SW 1271 (cell line): ENCODE measurements at regions not wholly inside any gene's neighbourhood (a gene's known extent, or its start where the extent isn't known, plus 50 kb on each side); places are given as distances from the start of the nearest gene placed in this dataset.

Source experiments
- DNase-seq, 2 experiments: peaks; one replicate each; lab custom pipeline; 2025; lab: John Stamatoyannopoulos, UW

- no peak for DNase-seq
Observed at GRCh38 chr9:118306801-118307200, 602.6 kb downstream of the TLR4 start.

GRCh38 chr9:118313965-118314364 lies 609.8 kb downstream of the TLR4 start:
- no peak for DNase-seq

- DNase-seq, result no peak
Observed at GRCh38 chr9:118316831-118317343, 612.7 kb downstream of the TLR4 start.

GRCh38 chr9:118318770-118319431 lies 614.7 kb downstream of the TLR4 start:
- DNase-seq, result no peak

- DNase-seq, result no peak
Observed at GRCh38 chr9:118321788-118322187, 617.6 kb downstream of the TLR4 start.

- DNase-seq, result no peak
Observed at GRCh38 chr9:118324706-118325105, 620.5 kb downstream of the TLR4 start.

GRCh38 chr9:118325757-118326156 lies 621.6 kb downstream of the TLR4 start:
- DNase-seq, result no peak

- DNase-seq, result no peak
Observed at GRCh38 chr9:118326326-118326725, 622.1 kb downstream of the TLR4 start.

- no peak for DNase-seq
Observed at GRCh38 chr9:118330191-118330986, 626.2 kb downstream of the TLR4 start.

- DNase-seq, result no peak
Observed at GRCh38 chr9:118331622-118332045, 627.4 kb downstream of the TLR4 start.

GRCh38 chr9:118336250-118336942 lies 632.2 kb downstream of the TLR4 start:
- no peak for DNase-seq

- no peak for DNase-seq
Observed at GRCh38 chr9:118336943-118337330, 632.7 kb downstream of the TLR4 start.

GRCh38 chr9:118360036-118360435 lies 655.8 kb downstream of the TLR4 start:
- DNase-seq, result no peak

GRCh38 chr9:118362123-118362522 lies 657.9 kb downstream of the TLR4 start:
- DNase-seq, result no peak

- DNase-seq, result no peak
Observed at GRCh38 chr9:118362596-118362995, 658.4 kb downstream of the TLR4 start.

- no peak for DNase-seq
Observed at GRCh38 chr9:118364266-118365106, 660.3 kb downstream of the TLR4 start.

- DNase-seq, result no peak
Observed at GRCh38 chr9:118366228-118366627, 662.0 kb downstream of the TLR4 start.

- no peak for DNase-seq
Observed at GRCh38 chr9:118367383-118367782, 663.2 kb downstream of the TLR4 start.

GRCh38 chr9:118384531-118385100 lies 680.4 kb downstream of the TLR4 start:
- DNase-seq, result no peak

- no peak for DNase-seq
Observed at GRCh38 chr9:118395415-118395814, 691.2 kb downstream of the TLR4 start.

GRCh38 chr9:118401546-118401945 lies 697.3 kb downstream of the TLR4 start:
- DNase-seq, result no peak
